HepG2 (cell line): ENCODE measurements at regions not wholly inside any gene's neighbourhood (a gene's known extent, or its start where the extent isn't known, plus 50 kb on each side); places are given as distances from the start of the nearest gene placed in this dataset.

Experiments used
- CBFB ChIP-seq: sonication (generic); formaldehyde crosslinking; IDR thresholded peaks from 2 replicates; pipeline ENCODE4 v1.4.0; 2020; ENCODE audit warnings: missing genetic modification reagents
- FOXK1 ChIP-seq: sonication (generic); formaldehyde crosslinking; IDR thresholded peaks from 2 replicates; pipeline ENCODE4 v1.4.0; 2020; ENCODE audit warnings: low read depth, missing genetic modification reagents, borderline replicate concordance
- KAT2B ChIP-seq: fragments of 150-350 bp; IDR thresholded peaks from 2 replicates; pipeline ENCODE4 v1.6.1; 2014; ENCODE audit warnings: low read depth, low read length, borderline replicate concordance
- KMT2B ChIP-seq: IDR thresholded peaks from 2 replicates; pipeline ENCODE4 v1.6.1; 2016; ENCODE audit warnings: missing genetic modification reagents, missing compliant biosample characterization
- MXI1 ChIP-seq: IDR thresholded peaks from 3 replicates; pipeline ENCODE4 v1.6.1; 2012; ENCODE audit warnings: low read depth, low read length, inconsistent platforms, borderline replicate concordance
- RAD21 ChIP-seq: fragments of 450-650 bp; formaldehyde crosslinking; IDR thresholded peaks from 2 replicates; pipeline ENCODE4 v1.5.0; 2020; ENCODE audit warnings: mild to moderate bottlenecking
- SATB2 ChIP-seq: sonication (generic); formaldehyde crosslinking; IDR thresholded peaks from 2 replicates; pipeline ENCODE4 v1.5.0; 2020; ENCODE audit warnings: missing genetic modification reagents
- ZNF570 ChIP-seq: sonication (generic); formaldehyde crosslinking; IDR thresholded peaks from 2 replicates; pipeline ENCODE4 v1.4.0; 2020; ENCODE audit warnings: mild to moderate bottlenecking, missing genetic modification reagents, borderline replicate concordance
- ZNF703 ChIP-seq: sonication (generic); formaldehyde crosslinking; IDR thresholded peaks from 2 replicates; pipeline ENCODE4 v1.5.1; 2020; ENCODE audit warnings: missing genetic modification reagents, mild to moderate bottlenecking, moderate library complexity, borderline replicate concordance
- ZNF766 ChIP-seq: sonication (generic); formaldehyde crosslinking; IDR thresholded peaks from 2 replicates; pipeline ENCODE4 v1.5.0; 2020; ENCODE audit warnings: missing genetic modification reagents, borderline replicate concordance
- ZNF781 ChIP-seq: sonication (generic); formaldehyde crosslinking; IDR thresholded peaks from 2 replicates; pipeline ENCODE4 v1.5.1; 2020; ENCODE audit warnings: borderline replicate concordance, mild to moderate bottlenecking, missing genetic modification reagents; ENCODE audit errors: not compliant biosample characterization
- TF ChIP-seq, protein P1 (sequence below): sonication (generic); formaldehyde crosslinking; IDR thresholded peaks from 2 replicates; pipeline ENCODE4 v1.8.0; 2022; ENCODE audit warnings: mild to moderate bottlenecking, missing genetic modification reagents, borderline replicate concordance

DNA sequence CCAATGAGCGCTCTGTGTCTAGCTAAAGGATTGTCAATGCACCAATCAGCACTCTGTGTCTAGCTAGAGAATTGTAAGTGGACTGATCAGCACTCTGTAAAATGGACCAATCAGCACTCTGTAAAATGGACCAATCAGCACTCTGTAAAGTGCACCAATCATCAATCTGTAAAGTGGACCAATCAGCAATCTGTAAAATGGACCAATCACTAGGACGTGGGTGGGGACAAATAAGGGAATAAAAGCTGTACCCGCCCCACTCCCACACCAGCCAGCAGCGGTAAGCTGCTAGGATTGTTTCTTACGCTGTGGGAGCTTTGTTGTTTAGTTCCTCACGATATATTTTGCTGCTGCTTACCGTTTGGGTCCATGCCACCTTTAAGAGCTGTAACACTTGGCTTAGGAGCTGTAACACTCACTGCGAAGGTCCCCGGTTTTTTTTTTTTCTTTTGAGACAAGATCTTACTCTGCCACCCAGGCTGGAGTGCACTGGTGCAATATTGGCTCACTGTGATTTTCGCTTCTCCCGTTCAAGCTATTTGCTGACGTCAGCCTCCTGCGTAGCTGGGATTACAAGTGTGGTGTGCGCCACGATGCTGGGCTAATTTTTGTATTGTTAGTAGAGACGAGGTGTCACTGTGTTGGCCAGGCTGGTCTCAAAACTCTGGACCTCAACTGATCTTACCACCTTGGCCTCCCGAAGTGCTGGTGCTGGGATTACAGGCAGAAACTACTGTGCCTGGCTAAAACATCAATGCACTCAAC is 184.8 kb downstream of the PTPN20 start:
- TF ChIP-seq ZNF703 (CRISPR knock-in tag): no peak
- TF ChIP-seq SATB2 (CRISPR knock-in tag): no peak
- no peak for TF ChIP-seq RAD21 (CRISPR knock-in tag)
- no peak for TF ChIP-seq FOXK1 (CRISPR knock-in tag)
- no peak for TF ChIP-seq KMT2B (CRISPR knock-in tag)
- no peak for TF ChIP-seq ZNF766 (CRISPR knock-in tag)
- TF ChIP-seq, protein P1, sequence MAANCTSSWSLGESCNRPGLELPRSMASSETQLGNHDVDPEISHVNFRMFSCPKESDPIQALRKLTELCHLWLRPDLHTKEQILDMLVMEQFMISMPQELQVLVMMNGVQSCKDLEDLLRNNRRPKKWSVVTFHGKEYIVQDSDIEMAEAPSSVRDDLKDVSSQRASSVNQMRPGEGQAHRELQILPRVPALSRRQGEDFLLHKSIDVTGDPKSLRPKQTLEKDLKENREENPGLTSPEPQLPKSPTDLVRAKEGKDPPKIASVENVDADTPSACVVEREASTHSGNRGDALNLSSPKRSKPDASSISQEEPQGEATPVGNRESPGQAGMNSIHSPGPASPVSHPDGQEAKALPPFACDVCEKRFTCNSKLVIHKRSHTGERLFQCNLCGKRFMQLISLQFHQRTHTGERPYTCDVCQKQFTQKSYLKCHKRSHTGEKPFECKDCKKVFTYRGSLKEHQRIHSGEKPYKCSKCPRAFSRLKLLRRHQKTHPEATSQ: no peak
- TF ChIP-seq CBFB: no peak
- no peak for TF ChIP-seq KAT2B
- TF ChIP-seq ZNF781: no peak
- TF ChIP-seq MXI1: no peak
- TF ChIP-seq ZNF570 (CRISPR knock-in tag): no peak
